Tibial nerve (tissue), 4 donors: ENCODE measurements at regions not wholly inside any gene's neighbourhood (a gene's known extent, or its start where the extent isn't known, plus 50 kb on each side); places are given as distances from the start of the nearest gene placed in this dataset.
"Not testable (repeated sequence)": the region's sequence is repeated elsewhere in the genome, so short reads cannot be mapped to it uniquely, and the experiment has no call there.

ENCODE experiments used
- DNase-seq, 2 donors: peaks; one replicate each; pipeline ENCODE4 v3.0.0-alpha.2; 2019; ENCODE audit warnings: low spot score in 2 of 2
- H3K27ac ChIP-seq, 4 donors: fragments of 200-600 bp; sonication (generic) in 3 of 4; one replicate each; pipeline ENCODE4 v1.5.1; 2017 to 2019; ENCODE audit warnings: mild to moderate bottlenecking in 1 of 4
- H3K27me3 ChIP-seq, 2 donors: fragments of 200-600 bp; sonication (generic) in 1 of 2; one replicate each; pipeline versions ENCODE4 v1.5.1 to v1.6.0; 2017 to 2019
- H3K36me3 ChIP-seq, 3 donors: fragments of 200-600 bp; sonication (generic); one replicate each; pipeline ENCODE4 v1.5.1; 2018 to 2019
- H3K4me1 ChIP-seq, 4 donors: fragments of 200-600 bp; sonication (generic) in 3 of 4; one replicate each; pipeline ENCODE4 v1.5.1; 2017 to 2019
- H3K4me3 ChIP-seq, 4 donors: fragments of 200-600 bp; sonication (generic) in 3 of 4; one replicate each; pipeline ENCODE4 v1.5.1; 2017 to 2019; ENCODE audit warnings: mild to moderate bottlenecking in 1 of 4, moderate library complexity in 1 of 4
- H3K9me3 ChIP-seq, 4 donors: fragments of 200-600 bp; sonication (generic) in 3 of 4; one replicate each; pipeline ENCODE4 v1.5.1; 2017 to 2019
- CTCF ChIP-seq, 5 experiments: fragments of 200-600 bp in 3 of 5; fragments of 450-650 bp in 2 of 5; sonication (generic) in 3 of 5; IDR thresholded peaks; one replicate each; pipeline ENCODE4 v1.5.1; 2016 to 2019; ENCODE audit warnings: antibody characterized with exemption in 5 of 5, mild to moderate bottlenecking in 3 of 5, moderate library complexity in 2 of 5
- EP300 ChIP-seq, 2 donors: sonication (generic); formaldehyde crosslinking; IDR thresholded peaks; one replicate each; pipeline ENCODE4 v1.6.1; 2017; ENCODE audit warnings: antibody characterized with exemption in 2 of 2, mild to moderate bottlenecking in 1 of 2
- POLR2A ChIP-seq, 2 donors: fragments of 450-650 bp; IDR thresholded peaks; one replicate each; pipeline ENCODE4 v1.6.1; 2017; ENCODE audit warnings: antibody characterized with exemption in 2 of 2, mild to moderate bottlenecking in 2 of 2, moderate library complexity in 2 of 2
- WGBS, 2 donors: methylation state at CpG; one replicate each; pipeline ENCODE4 v1.1.5; 2018; 5-methylcytosine and 5-hydroxymethylcytosine counted together

- Histone ChIP-seq H3K9me3 (peaks cover 0 to 18% (median 0%) of the 10 kb centered on the region in 4 donors), H3K36me3 (no peaks in the 10 kb centered on the region), H3K4me1 (no peaks in the 10 kb centered on the region), H3K27ac (no peak overlapping the region), H3K4me3 (no peak overlapping the region), H3K27me3 (no peaks in the 10 kb centered on the region)
- 65 to 69% methylated on average over 8 to 10 of the region's 10 CpGs for WGBS, 2 donors
- no peak for TF ChIP-seq EP300 (IDR thresholded peaks at IDR 0.05)
- TF ChIP-seq CTCF (IDR thresholded peaks at IDR 0.05), result no peak
- no peak for TF ChIP-seq POLR2A (IDR thresholded peaks at IDR 0.05)
- DNase-seq, result no peak
Measured at GRCh38 chr5:179459771-179460170, 90.6 kb upstream of the RUFY1 start.

GRCh38 chr5:179457612-179458011 is 92.7 kb upstream of the RUFY1 start:
- Histone ChIP-seq H3K9me3 (peaks cover 0 to 8% (median 0%) of the 10 kb centered on the region in 4 donors), H3K27me3 (no peaks in the 10 kb centered on the region), H3K4me1 (no peaks in the 10 kb centered on the region), H3K4me3 (no peak overlapping the region), H3K36me3 (no peaks in the 10 kb centered on the region), H3K27ac (no peak overlapping the region)
- DNase-seq, result no peak
- WGBS, 2 donors, result 70 to 75% methylated on average over 8 of the region's 8 CpGs
- TF ChIP-seq POLR2A (IDR thresholded peaks at IDR 0.05) (no peak), CTCF (IDR thresholded peaks at IDR 0.05) (no peak), EP300 (IDR thresholded peaks at IDR 0.05) (no peak)

- H3K4me1 ChIP-seq, H3K4me3 ChIP-seq, H3K36me3 ChIP-seq, H3K9me3 ChIP-seq, H3K27ac ChIP-seq, H3K27me3 ChIP-seq, DNase-seq: not testable (repeated sequence)
- 84 to 93% methylated on average over 7 to 12 of the region's 15 CpGs for WGBS, 2 donors
Measured at GRCh38 chr5:179456075-179456474, 94.3 kb upstream of the RUFY1 start.

GRCh38 chr5:179455320-179455719 is 95.0 kb upstream of the RUFY1 start:
- no peaks in the 10 kb centered on the region for H3K36me3 ChIP-seq
- 69 to 86% methylated on average over 15 of the region's 15 CpGs for WGBS, 2 donors
- peaks cover 0 to 16% (median 0%) of the 10 kb centered on the region in 4 donors for H3K9me3 ChIP-seq
- no peaks in the 10 kb centered on the region for H3K27me3 ChIP-seq
- no peaks in the 10 kb centered on the region for H3K4me1 ChIP-seq
- H3K27ac ChIP-seq, result no peak overlapping the region
- TF ChIP-seq CTCF (IDR thresholded peaks at IDR 0.05) (no peak), POLR2A (IDR thresholded peaks at IDR 0.05) (no peak), EP300 (IDR thresholded peaks at IDR 0.05) (no peak)
- no peak for DNase-seq
- H3K4me3 ChIP-seq, result no peak overlapping the region

GRCh38 chr5:179454356-179454755 is 96.0 kb upstream of the RUFY1 start:
- Histone ChIP-seq H3K4me3 (no peak overlapping the region), H3K27ac (no peak overlapping the region), H3K36me3 (no peaks in the 10 kb centered on the region), H3K4me1 (no peaks in the 10 kb centered on the region), H3K27me3 (no peaks in the 10 kb centered on the region), H3K9me3 (peaks cover 0 to 23% (median 0%) of the 10 kb centered on the region in 4 donors)
- TF ChIP-seq CTCF (IDR thresholded peaks at IDR 0.05) (no peak), POLR2A (IDR thresholded peaks at IDR 0.05) (no peak), EP300 (IDR thresholded peaks at IDR 0.05) (no peak)
- 82 to 89% methylated on average over 9 of the region's 9 CpGs for WGBS, 2 donors
- DNase-seq, result no peak

GRCh38 chr5:179453616-179454015 is 96.7 kb upstream of the RUFY1 start:
- H3K9me3 ChIP-seq, result peaks cover 0 to 23% (median 0%) of the 10 kb centered on the region in 4 donors
- no peaks in the 10 kb centered on the region for H3K27me3 ChIP-seq
- no peak for TF ChIP-seq CTCF (IDR thresholded peaks at IDR 0.05)
- TF ChIP-seq POLR2A (IDR thresholded peaks at IDR 0.05), result no peak
- no peak for TF ChIP-seq EP300 (IDR thresholded peaks at IDR 0.05)
- H3K36me3 ChIP-seq, result no peaks in the 10 kb centered on the region
- no peak overlapping the region for H3K4me3 ChIP-seq
- WGBS, 2 donors, result 81 to 83% methylated on average over 7 of the region's 7 CpGs
- no peak for DNase-seq
- H3K4me1 ChIP-seq, result no peaks in the 10 kb centered on the region
- H3K27ac ChIP-seq, result no peak overlapping the region
